Thymus (tissue), 11 donors: ENCODE measurements at regions not wholly inside any gene's neighbourhood (a gene's known extent, or its start where the extent isn't known, plus 50 kb on each side); places are given as distances from the start of the nearest gene placed in this dataset.

Source experiments
- DNase-seq, 9 donors: peaks; one replicate each; pipeline ENCODE4 v3.0.0-alpha.2; 2013; ENCODE audit warnings: low spot score in 9 of 9, low read depth in 6 of 9, missing footprints in 1 of 9
- H3K27ac ChIP-seq, 2 donors: one replicate each; pipeline ENCODE4 v1.5.1; 2013; ENCODE audit warnings: control low read depth in 1 of 2, low read depth in 1 of 2, low read length in 1 of 2, mild to moderate bottlenecking in 1 of 2, moderate library complexity in 1 of 2
- H3K27me3 ChIP-seq, 2 donors: one replicate each; pipeline ENCODE4 v1.5.1; 2013; ENCODE audit warnings: low read length in 1 of 2; ENCODE audit not compliant: control insufficient read depth in 2 of 2, insufficient read depth in 1 of 2
- H3K36me3 ChIP-seq, 2 donors: one replicate each; pipeline ENCODE4 v1.5.1; 2013; ENCODE audit warnings: low read length in 1 of 2, mild to moderate bottlenecking in 1 of 2, moderate library complexity in 1 of 2; ENCODE audit not compliant: control insufficient read depth in 2 of 2, insufficient read depth in 2 of 2
- H3K4me1 ChIP-seq, 2 donors: one replicate each; pipeline ENCODE4 v1.5.1; 2013; ENCODE audit warnings: low read length in 2 of 2; ENCODE audit not compliant: control insufficient read depth in 2 of 2, insufficient read depth in 2 of 2
- H3K4me3 ChIP-seq, 2 donors: one replicate each; pipeline ENCODE4 v1.5.1; 2013; ENCODE audit warnings: low read length in 2 of 2, control low read depth in 1 of 2, mild to moderate bottlenecking in 1 of 2
- H3K9me3 ChIP-seq, 2 donors: one replicate each; pipeline ENCODE4 v1.5.1; 2013; ENCODE audit warnings: low read length in 1 of 2, mild to moderate bottlenecking in 1 of 2; ENCODE audit not compliant: control insufficient read depth in 2 of 2, insufficient read depth in 1 of 2
- WGBS: extraction: QIAGEN DNeasy Blood & Tissue Kit; methylation state at CpG from one replicate; pipeline ENCODE4 v1.1.7; 2013; 5-methylcytosine and 5-hydroxymethylcytosine counted together
- donor health status: healthy.

GRCh38 chr20:40186826-40187225 is 502.2 kb downstream of the MAFB start:
- no peak overlapping the region for H3K27ac ChIP-seq
- no peak overlapping the region for H3K4me3 ChIP-seq
- H3K4me1 ChIP-seq: no peaks in the 10 kb centered on the region
- no peak for DNase-seq
- H3K27me3 ChIP-seq: no peaks in the 10 kb centered on the region
- no peaks in the 10 kb centered on the region for H3K9me3 ChIP-seq
- WGBS: 96% methylated on average over 2 of the region's 2 CpGs
- no peaks in the 10 kb centered on the region for H3K36me3 ChIP-seq

- Histone ChIP-seq H3K27ac (no peak overlapping the region), H3K4me3 (no peak overlapping the region), H3K4me1 (no peaks in the 10 kb centered on the region), H3K36me3 (no peaks in the 10 kb centered on the region), H3K27me3 (no peaks in the 10 kb centered on the region), H3K9me3 (no peaks in the 10 kb centered on the region)
- DNase-seq: no peak
- 84% methylated on average over 3 of the region's 3 CpGs for WGBS
Measured at GRCh38 chr20:40181676-40182075, 507.4 kb downstream of the MAFB start.

- H3K9me3 ChIP-seq: no peaks in the 10 kb centered on the region
- H3K27ac ChIP-seq: peak overlapping the region in 1 of 2 donors; percentile 34
- DNase-seq: peak in 3 of 9 donors; percentile 1 to 9 (median 2)
- no peaks in the 10 kb centered on the region for H3K27me3 ChIP-seq
- no peak overlapping the region for H3K4me3 ChIP-seq
- H3K36me3 ChIP-seq: no peaks in the 10 kb centered on the region
- WGBS: 92% methylated on average over 4 of the region's 4 CpGs
- H3K4me1 ChIP-seq: no peaks in the 10 kb centered on the region
Measured at GRCh38 chr20:40176098-40176841, 512.8 kb downstream of the MAFB start.

- no peak overlapping the region for H3K4me3 ChIP-seq
- peak overlapping the region in 1 of 2 donors; percentile 34 for H3K27ac ChIP-seq
Measured at GRCh38 chr20:40175296-40175695, 513.7 kb downstream of the MAFB start.

GRCh38 chr20:40173872-40174271 is 515.2 kb downstream of the MAFB start:
- DNase-seq: no peak
- Histone ChIP-seq H3K4me3 (no peak overlapping the region), H3K36me3 (no peaks in the 10 kb centered on the region), H3K9me3 (no peaks in the 10 kb centered on the region), H3K27ac (no peak overlapping the region), H3K4me1 (no peaks in the 10 kb centered on the region), H3K27me3 (no peaks in the 10 kb centered on the region)
- 24% methylated on average over 5 of the region's 5 CpGs for WGBS

More at GRCh38 chr20:40175296-40175695, 513.7 kb downstream of the MAFB start:
- no peaks in the 10 kb centered on the region for H3K4me1 ChIP-seq
- no peaks in the 10 kb centered on the region for H3K9me3 ChIP-seq
- WGBS: 86% methylated on average over 1 of the region's 1 CpG
- no peak for DNase-seq
- H3K27me3 ChIP-seq: no peaks in the 10 kb centered on the region
- no peaks in the 10 kb centered on the region for H3K36me3 ChIP-seq

- Histone ChIP-seq H3K27ac (no peak overlapping the region), H3K4me3 (no peak overlapping the region), H3K4me1 (no peaks in the 10 kb centered on the region), H3K27me3 (no peaks in the 10 kb centered on the region), H3K36me3 (no peaks in the 10 kb centered on the region), H3K9me3 (no peaks in the 10 kb centered on the region)
- no peak for DNase-seq
- WGBS: 92% methylated on average over 2 of the region's 2 CpGs
Measured at GRCh38 chr20:40168981-40169620, 519.9 kb downstream of the MAFB start.

GRCh38 chr20:40161391-40161790 is 527.6 kb downstream of the MAFB start:
- H3K36me3 ChIP-seq: no peaks in the 10 kb centered on the region
- no peaks in the 10 kb centered on the region for H3K4me1 ChIP-seq
- DNase-seq: no peak
- no peaks in the 10 kb centered on the region for H3K9me3 ChIP-seq
- no peak overlapping the region for H3K27ac ChIP-seq
- H3K27me3 ChIP-seq: no peaks in the 10 kb centered on the region
- no peak overlapping the region for H3K4me3 ChIP-seq

GRCh38 chr20:40160097-40160550 is 528.9 kb downstream of the MAFB start:
- H3K9me3 ChIP-seq: no peaks in the 10 kb centered on the region
- H3K36me3 ChIP-seq: no peaks in the 10 kb centered on the region
- H3K27me3 ChIP-seq: no peaks in the 10 kb centered on the region
- no peak overlapping the region for H3K27ac ChIP-seq
- no peaks in the 10 kb centered on the region for H3K4me1 ChIP-seq
- peak; percentile 2 to 54 (median 23) for DNase-seq
- 86% methylated on average over 7 of the region's 7 CpGs for WGBS
- no peak overlapping the region for H3K4me3 ChIP-seq

GRCh38 chr20:40159276-40159675 is 529.8 kb downstream of the MAFB start:
- Histone ChIP-seq H3K36me3 (no peaks in the 10 kb centered on the region), H3K4me3 (no peak overlapping the region), H3K9me3 (no peaks in the 10 kb centered on the region), H3K4me1 (no peaks in the 10 kb centered on the region), H3K27me3 (no peaks in the 10 kb centered on the region), H3K27ac (no peak overlapping the region)
- DNase-seq: no peak
- WGBS: 94% methylated on average over 5 of the region's 5 CpGs
